Panc1 (cell line): ENCODE measurements at regions not wholly inside any gene's neighbourhood (a gene's known extent, or its start where the extent isn't known, plus 50 kb on each side); places are given as distances from the start of the nearest gene placed in this dataset.

ENCODE experiments used
- ATAC-seq: fragments of 200-7000 bp; cut with Tn5 transposase; 2 replicates; pipeline ENCODE4 v1.9.1; 2020; ENCODE audit warnings: mild to moderate bottlenecking, moderate library complexity
- BruUV-seq: library from RNA; stranded (reverse); fragments of 400-500 nt; replicated peaks from 2 replicates; lab custom pipeline; 2021; lab: Mats Ljungman, UMichigan
- CTCF ChIA-PET: fragments of 300-600 bp; sonication (Branson Sonifier 250); formaldehyde crosslinking; loops from one replicate; lab custom pipeline; 2022; ENCODE audit warnings: antibody characterized with exemption; lab: Charles Lee
- POLR2A ChIA-PET: fragments of 300-600 bp; sonication (Branson Sonifier 250); formaldehyde crosslinking; loops from one replicate; lab custom pipeline; 2022; ENCODE audit warnings: antibody characterized with exemption; lab: Charles Lee
- DNase-seq: peaks from one replicate; pipeline ENCODE4 v3.0.0-alpha.2; 2010; ENCODE audit warnings: low read depth, low spot score
- H3K27ac ChIP-seq: 2 replicates; pipeline ENCODE4 v1.5.1; 2011; ENCODE audit warnings: mild to moderate bottlenecking, low read length, inconsistent platforms
- H3K27me3 ChIP-seq: fragments of 200-500 bp; sonication (Bioruptor generic); 2 replicates; pipeline ENCODE4 v1.6.0; 2014; ENCODE audit warnings: low read length, inconsistent platforms; ENCODE audit not compliant: control insufficient read depth, insufficient read depth
- H3K36me3 ChIP-seq: fragments of 200-500 bp; sonication (Bioruptor generic); 2 replicates; pipeline ENCODE4 v1.5.1; 2014; ENCODE audit warnings: inconsistent platforms, mild to moderate bottlenecking, low read length, moderate library complexity; ENCODE audit not compliant: control insufficient read depth, insufficient read depth
- H3K4me1 ChIP-seq: 2 replicates; pipeline ENCODE4 v1.5.1; 2011; ENCODE audit warnings: inconsistent platforms, mild to moderate bottlenecking, low read length, moderate library complexity; ENCODE audit not compliant: control insufficient read depth, insufficient read depth
- H3K4me3 ChIP-seq, 2 experiments: 2 replicates each; pipeline ENCODE4 v1.5.1; 2011 to 2012; ENCODE audit warnings: low read depth in 2 of 2, low read length in 2 of 2, mild to moderate bottlenecking in 2 of 2, inconsistent platforms in 1 of 2, moderate library complexity in 1 of 2
- H3K9me3 ChIP-seq: fragments of 200-500 bp; sonication (Bioruptor generic); 2 replicates; pipeline ENCODE4 v1.5.1; 2014; ENCODE audit warnings: low read depth, mild to moderate bottlenecking, inconsistent platforms, low read length, moderate library complexity; ENCODE audit not compliant: control insufficient read depth, insufficient read depth
- CTCF ChIP-seq: fragments of 450-650 bp; IDR thresholded peaks from 2 replicates; pipeline ENCODE4 v1.5.1; 2017; ENCODE audit warnings: mild to moderate bottlenecking
- POLR2AphosphoS5 ChIP-seq: IDR thresholded peaks from 2 replicates; pipeline ENCODE4 v1.6.1; 2012; ENCODE audit warnings: mild to moderate bottlenecking, low read depth, low read length, moderate library complexity
- REST ChIP-seq, 2 experiments: IDR thresholded peaks; 2 replicates each; pipeline ENCODE4 v1.6.1; 2011 to 2012; ENCODE audit warnings: low read depth in 2 of 2, control low read depth in 1 of 2, low read length in 1 of 2, mild to moderate bottlenecking in 1 of 2, moderate library complexity in 1 of 2; ENCODE audit not compliant: insufficient read depth in 1 of 2
- SIN3A ChIP-seq: IDR thresholded peaks from 2 replicates; pipeline ENCODE4 v1.6.1; 2012; ENCODE audit warnings: low read depth, mild to moderate bottlenecking, low read length, moderate library complexity, borderline replicate concordance; ENCODE audit not compliant: insufficient read depth
- TCF7L2 ChIP-seq: IDR thresholded peaks from 2 replicates; pipeline ENCODE4 v1.6.1; 2011; ENCODE audit warnings: mild to moderate bottlenecking, low read depth, low read length, inconsistent platforms
- in situ Hi-C: cut with HindIII; loops from 2 replicates; pipeline ENCODE4 v1.10.0; 2016; ENCODE audit warnings: low sequenced_read_pairs, low pct_unique_long_range_greater_than_20kb
- intact Hi-C: fragments of 100-400 bp; cut with micrococcal nuclease; formaldehyde crosslinking; loops from one replicate; pipeline ENCODE4 v1.10.0; 2022; ENCODE audit not compliant: unreplicated experiment

GRCh38 chr22:27672721-27673418 lies 128.7 kb downstream of the MN1 start:
- POLR2A ChIA-PET: no interaction called here
- H3K36me3 ChIP-seq: no peaks in the 10 kb centered on the region
- no peak overlapping the region for H3K4me3 ChIP-seq
- H3K9me3 ChIP-seq: no peaks in the 10 kb centered on the region
- ATAC-seq (no peak), DNase-seq (no peak)
- CTCF ChIA-PET: no interaction called here
- TF ChIP-seq TCF7L2 (no peak), REST (IDR thresholded peaks at IDR 0.05; ENCODE audit: insufficient read depth in 1 of 2, low read depth in 2 of 2, low read length in 1 of 2) (no peak), SIN3A (no peak), CTCF (no peak), POLR2AphosphoS5 (no peak)
- intact Hi-C loops: no loop called here
- BruUV-seq: no TSS peak
- in situ Hi-C loops: no loop called here
- no peaks in the 10 kb centered on the region for H3K4me1 ChIP-seq
- H3K27ac ChIP-seq: no peak overlapping the region
- H3K27me3 ChIP-seq: no peaks in the 10 kb centered on the region

GRCh38 chr22:27673839-27674238 lies 127.7 kb downstream of the MN1 start:
- TF ChIP-seq TCF7L2: no peak
- no peak for TF ChIP-seq REST (IDR thresholded peaks at IDR 0.05; ENCODE audit: insufficient read depth in 1 of 2, low read depth in 2 of 2, low read length in 1 of 2)
- TF ChIP-seq POLR2AphosphoS5: no peak
- TF ChIP-seq CTCF: no peak
- TF ChIP-seq SIN3A: no peak
- Histone ChIP-seq H3K27me3 (no peaks in the 10 kb centered on the region), H3K27ac (no peak overlapping the region), H3K4me3 (no peak overlapping the region), H3K9me3 (no peaks in the 10 kb centered on the region), H3K36me3 (no peaks in the 10 kb centered on the region), H3K4me1 (no peaks in the 10 kb centered on the region)
- POLR2A ChIA-PET: no interaction called here
- CTCF ChIA-PET: no interaction called here
- DNase-seq (no peak), ATAC-seq (no peak)
- BruUV-seq: no TSS peak
- intact Hi-C loops (no loop called here), in situ Hi-C loops (no loop called here)
